GM12878 (cell line): ENCODE measurements at regions not wholly inside any gene's neighbourhood (a gene's known extent, or its start where the extent isn't known, plus 50 kb on each side); places are given as distances from the start of the nearest gene placed in this dataset.

Experiments
- ATAC-seq: fragments of 200-7000 bp; cut with Tn5 transposase; 3 replicates; pipeline ENCODE4 v1.9.1; 2020; ENCODE audit warnings: mild to moderate bottlenecking, moderate library complexity
- BruUV-seq: library from RNA; stranded (reverse); fragments of 400-500 nt; replicated peaks from 2 replicates; lab custom pipeline; 2021; lab: Mats Ljungman, UMichigan
- CTCF ChIA-PET: fragments of 300-600 bp; sonication (Branson Sonifier 250); formaldehyde crosslinking; extraction: SDS; loops from one replicate; lab custom pipeline; 2021; ENCODE audit warnings: inconsistent platforms; lab: Yijun Ruan, JAX
- POLR2A ChIA-PET: fragments of 350-600 bp; formaldehyde crosslinking; extraction: SDS; loops from one replicate; lab custom pipeline; 2021; ENCODE audit warnings: inconsistent platforms; lab: Charles Lee
- RAD21 ChIA-PET: fragments of 300-600 bp; sonication (Branson Sonifier 250); formaldehyde crosslinking; loops from one replicate; lab custom pipeline; 2023; ENCODE audit warnings: antibody characterized with exemption; ENCODE audit not compliant: unreplicated experiment; lab: Charles Lee
- SMC1A ChIA-PET: fragments of 300-600 bp; sonication (Branson Sonifier 250); formaldehyde crosslinking; loops from one replicate; lab custom pipeline; 2023; ENCODE audit not compliant: unreplicated experiment, uncharacterized antibody; lab: Charles Lee
- DNase-seq: peaks from one replicate; pipeline ENCODE4 v3.0.0-alpha.2; 2011; ENCODE audit warnings: low read depth, low spot score
- FAIRE-seq: peaks from 3 replicates; lab custom pipeline; 2011; peaks lifted over from hg19 to GRCh38; lab: Jason Lieb, UNC
- H2AFZ ChIP-seq: 2 replicates; pipeline ENCODE4 v1.6.0; 2011; ENCODE audit warnings: low read depth, low read length, control low read depth; ENCODE audit not compliant: control insufficient read depth
- H3K27ac ChIP-seq: 2 replicates; pipeline ENCODE4 v1.5.1; 2011; ENCODE audit warnings: control low read depth; ENCODE audit not compliant: control insufficient read depth, insufficient read depth
- H3K27me3 ChIP-seq, 2 experiments: replicated peaks in 1 of 2; 2 replicates each; pipeline versions ENCODE4 v1.6.0 to v1.6.1; 2011; ENCODE audit warnings: low read length in 1 of 2; ENCODE audit not compliant: control insufficient read depth in 2 of 2, insufficient read depth in 2 of 2
- H3K36me3 ChIP-seq, 2 experiments: 2 replicates each; pipeline ENCODE4 v1.5.1; 2011; ENCODE audit warnings: low read length in 1 of 2; ENCODE audit not compliant: control insufficient read depth in 2 of 2, insufficient read depth in 2 of 2
- H3K4me1 ChIP-seq: 2 replicates; pipeline ENCODE4 v1.6.1; 2011; ENCODE audit warnings: mild to moderate bottlenecking, low read length, moderate library complexity, mixed read lengths; ENCODE audit not compliant: control insufficient read depth, insufficient read depth
- H3K4me2 ChIP-seq: 2 replicates; pipeline ENCODE4 v1.6.0; 2011; ENCODE audit warnings: control low read depth; ENCODE audit not compliant: control insufficient read depth, insufficient read depth
- H3K4me3 ChIP-seq: fragments of 200-600 bp; sonication (generic); 2 replicates; pipeline ENCODE4 v1.5.1; 2016
- H3K79me2 ChIP-seq: 2 replicates; pipeline ENCODE4 v1.6.0; 2011; ENCODE audit warnings: low read length; ENCODE audit not compliant: control insufficient read depth, insufficient read depth
- H3K9ac ChIP-seq: 2 replicates; pipeline ENCODE4 v1.8.0; 2011; ENCODE audit warnings: low read length, control low read depth, mixed read lengths; ENCODE audit not compliant: control insufficient read depth, insufficient read depth
- H3K9me3 ChIP-seq: replicated peaks from 3 replicates; pipeline ENCODE4 v1.5.1; 2011; ENCODE audit warnings: mild to moderate bottlenecking, low read length; ENCODE audit not compliant: control insufficient read depth, insufficient read depth
- H4K20me1 ChIP-seq: 2 replicates; pipeline ENCODE4 v1.6.0; 2011; ENCODE audit not compliant: control insufficient read depth, insufficient read depth
- CBX3 ChIP-seq: fragments of 200-600 bp; sonication (generic); IDR thresholded peaks from 2 replicates; pipeline ENCODE4 v1.6.1; 2016; ENCODE audit warnings: low read depth, borderline replicate concordance
- GATAD2B ChIP-seq: fragments of 450-650 bp; conservative IDR thresholded peaks from 2 replicates; pipeline ENCODE4 v1.6.1; 2017; ENCODE audit warnings: low read depth, mild to moderate bottlenecking, moderate library complexity
- HDAC6 ChIP-seq: fragments of 200-600 bp; sonication (generic); IDR thresholded peaks from one replicate; pipeline ENCODE4 v1.8.0; 2017; ENCODE audit warnings: antibody characterized with exemption; ENCODE audit not compliant: unreplicated experiment
- IRF3 ChIP-seq: fragments of 450-650 bp; IDR thresholded peaks from 2 replicates; pipeline ENCODE4 v1.6.1; 2014; ENCODE audit warnings: mild to moderate bottlenecking
- MEF2A ChIP-seq: IDR thresholded peaks from 2 replicates; pipeline ENCODE4 v1.6.1; 2011; ENCODE audit warnings: low read depth, mild to moderate bottlenecking, low read length, moderate library complexity; ENCODE audit not compliant: insufficient read depth
- MTA2 ChIP-seq: fragments of 450-650 bp; IDR thresholded peaks from 2 replicates; pipeline ENCODE4 v1.6.1; 2016; ENCODE audit warnings: low read depth, mild to moderate bottlenecking, moderate library complexity
- NFYB ChIP-seq: IDR thresholded peaks from 2 replicates; pipeline ENCODE4 v1.6.1; 2011; ENCODE audit warnings: low read depth, mild to moderate bottlenecking, low read length, improper control_type of control experiment, moderate library complexity; ENCODE audit not compliant: insufficient read depth
- NR2F1 ChIP-seq: fragments of 450-650 bp; conservative IDR thresholded peaks from 2 replicates; pipeline ENCODE4 v1.6.1; 2017; ENCODE audit warnings: mild to moderate bottlenecking
- NRF1 ChIP-seq: conservative IDR thresholded peaks from 2 replicates; pipeline ENCODE4 v1.6.1; 2011; ENCODE audit warnings: mild to moderate bottlenecking, low read depth, low read length, improper control_type of control experiment
- RAD21 ChIP-seq: IDR thresholded peaks from 2 replicates; pipeline ENCODE4 v1.6.1; 2011; ENCODE audit warnings: mild to moderate bottlenecking, low read depth, low read length, moderate library complexity; ENCODE audit not compliant: insufficient read depth
- RAD51 ChIP-seq: fragments of 450-650 bp; IDR thresholded peaks from 2 replicates; pipeline ENCODE4 v1.6.1; 2016; ENCODE audit warnings: moderate library complexity, mild to moderate bottlenecking, inconsistent platforms
- RBBP5 ChIP-seq: fragments of 200-600 bp; sonication (generic); conservative IDR thresholded peaks from 2 replicates; pipeline ENCODE4 v1.6.1; 2016
- SP1 ChIP-seq: IDR thresholded peaks from one replicate; pipeline ENCODE4 v1.6.1; 2011; ENCODE audit warnings: low read depth, low read length
- USF1 ChIP-seq: IDR thresholded peaks from 2 replicates; pipeline ENCODE4 v1.6.1; 2011; ENCODE audit warnings: borderline replicate concordance, low read depth, mild to moderate bottlenecking, moderate library complexity, mixed read lengths, low read length; ENCODE audit not compliant: insufficient read depth; ENCODE audit errors: extremely low read length
- YBX1 ChIP-seq: fragments of 450-650 bp; IDR thresholded peaks from 2 replicates; pipeline ENCODE4 v1.6.1; 2016; ENCODE audit warnings: antibody characterized with exemption
- WGBS: methylation state at CpG from one replicate; pipeline ENCODE4 v1.1.6; 2016; ENCODE audit warnings: low lambda C conversion rate; ENCODE audit not compliant: insufficient replicate concordance, insufficient coverage; ENCODE audit errors: missing lambda C conversion rate; 5-methylcytosine and 5-hydroxymethylcytosine counted together
- in situ Hi-C: fragments of 300-500 bp; cut with MboI; formaldehyde crosslinking; loops from 9 replicates; pipeline ENCODE4 v1.14.3; 2018; ENCODE audit warnings: mixed read lengths
- intact Hi-C: fragments of 100-400 bp; cut with micrococcal nuclease; formaldehyde crosslinking; loops from one replicate; pipeline ENCODE4 v1.14.2; 2022; ENCODE audit not compliant: unreplicated experiment
- TF ChIP-seq, protein P1 (sequence below): IDR thresholded peaks from 2 replicates; pipeline ENCODE4 v1.6.1; 2011; ENCODE audit warnings: low read depth, mild to moderate bottlenecking, low read length, moderate library complexity, borderline replicate concordance; ENCODE audit errors: extremely low read depth
- TF ChIP-seq, protein P2 (sequence below): fragments of 450-650 bp; IDR thresholded peaks from 2 replicates; pipeline ENCODE4 v1.6.1; 2017; ENCODE audit warnings: borderline replicate concordance

GRCh38 chr10:44115516-44115915 is 269.4 kb downstream of the CXCL12 start:
- Histone ChIP-seq H3K27me3 (no peaks in the 10 kb centered on the region), H2AFZ (no peak overlapping the region), H3K9ac (no peak overlapping the region), H3K4me3 (no peak overlapping the region), H3K36me3 (no peaks in the 10 kb centered on the region), H3K9me3 (no peaks in the 10 kb centered on the region), H3K4me2 (no peak overlapping the region), H3K79me2 (no peaks in the 10 kb centered on the region), H3K27ac (no peak overlapping the region), H3K4me1 (no peaks in the 10 kb centered on the region), H4K20me1 (no peaks in the 10 kb centered on the region)
- 0% methylated on average over 5 of the region's 5 CpGs for WGBS
- POLR2A ChIA-PET: no interaction called here
- BruUV-seq: no TSS peak
- ATAC-seq: no peak
- in situ Hi-C loops: no loop called here
- SMC1A ChIA-PET: interaction anchor here (0.7 to 0.9 kb wide), 2 partner anchors 84 to 152 kb away, joined by 3 read pairs; no protein-coding TSS in a partner anchor
- DNase-seq: no peak
- intact Hi-C loops: no loop called here
- CTCF ChIA-PET: no interaction called here
- FAIRE-seq: no peak
- no peak for TF ChIP-seq CBX3
- no peak for TF ChIP-seq HDAC6
- TF ChIP-seq NRF1: no peak
- TF ChIP-seq, protein P1, sequence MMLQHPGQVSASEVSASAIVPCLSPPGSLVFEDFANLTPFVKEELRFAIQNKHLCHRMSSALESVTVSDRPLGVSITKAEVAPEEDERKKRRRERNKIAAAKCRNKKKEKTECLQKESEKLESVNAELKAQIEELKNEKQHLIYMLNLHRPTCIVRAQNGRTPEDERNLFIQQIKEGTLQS: no peak
- TF ChIP-seq YBX1: no peak
- no peak for TF ChIP-seq NR2F1
- no peak for TF ChIP-seq GATAD2B
- no peak for TF ChIP-seq IRF3
- no peak for TF ChIP-seq RBBP5
- no peak for TF ChIP-seq RAD51
- TF ChIP-seq MTA2: no peak
- no peak for TF ChIP-seq RAD21
- TF ChIP-seq, protein P2, sequence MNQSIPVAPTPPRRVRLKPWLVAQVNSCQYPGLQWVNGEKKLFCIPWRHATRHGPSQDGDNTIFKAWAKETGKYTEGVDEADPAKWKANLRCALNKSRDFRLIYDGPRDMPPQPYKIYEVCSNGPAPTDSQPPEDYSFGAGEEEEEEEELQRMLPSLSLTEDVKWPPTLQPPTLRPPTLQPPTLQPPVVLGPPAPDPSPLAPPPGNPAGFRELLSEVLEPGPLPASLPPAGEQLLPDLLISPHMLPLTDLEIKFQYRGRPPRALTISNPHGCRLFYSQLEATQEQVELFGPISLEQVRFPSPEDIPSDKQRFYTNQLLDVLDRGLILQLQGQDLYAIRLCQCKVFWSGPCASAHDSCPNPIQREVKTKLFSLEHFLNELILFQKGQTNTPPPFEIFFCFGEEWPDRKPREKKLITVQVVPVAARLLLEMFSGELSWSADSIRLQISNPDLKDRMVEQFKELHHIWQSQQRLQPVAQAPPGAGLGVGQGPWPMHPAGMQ: no peak
- TF ChIP-seq MEF2A: no peak
- no peak for TF ChIP-seq SP1
- no peak for TF ChIP-seq NFYB
- TF ChIP-seq USF1: no peak
- RAD21 ChIA-PET: no interaction called here
